Astrocyte (in vitro differentiated cells and primary cell): ENCODE measurements at regions not wholly inside any gene's neighbourhood (a gene's known extent, or its start where the extent isn't known, plus 50 kb on each side); places are given as distances from the start of the nearest gene placed in this dataset.

ENCODE experiments used
- DNase-seq: peaks from one replicate; pipeline ENCODE4 v3.0.0-alpha.2; 2010; ENCODE audit warnings: low read depth
- FAIRE-seq: peaks from 2 replicates; lab custom pipeline; 2011; peaks lifted over from hg19 to GRCh38; lab: Jason Lieb, UNC
- H2AFZ ChIP-seq: 2 replicates; pipeline ENCODE4 v1.6.0; 2012; ENCODE audit warnings: low read depth, low read length, inconsistent platforms
- H3K27ac ChIP-seq: 2 replicates; pipeline ENCODE4 v1.5.1; 2011; ENCODE audit warnings: low read depth, low read length, inconsistent platforms
- H3K27me3 ChIP-seq: 2 replicates; pipeline ENCODE4 v1.6.0; 2011; ENCODE audit warnings: low read length, inconsistent platforms; ENCODE audit not compliant: insufficient read depth
- H3K36me3 ChIP-seq: 2 replicates; pipeline ENCODE4 v1.5.1; 2011; ENCODE audit warnings: low read length, inconsistent platforms; ENCODE audit not compliant: insufficient read depth
- H3K4me1 ChIP-seq: 2 replicates; pipeline ENCODE4 v1.5.1; 2011; ENCODE audit warnings: low read length, inconsistent platforms; ENCODE audit not compliant: insufficient read depth
- H3K4me2 ChIP-seq: 2 replicates; pipeline ENCODE4 v1.6.0; 2012; ENCODE audit warnings: low read length, inconsistent platforms
- H3K4me3 ChIP-seq: 2 replicates; pipeline ENCODE4 v1.5.1; 2011; ENCODE audit warnings: low read depth, mild to moderate bottlenecking, low read length, inconsistent platforms; ENCODE audit not compliant: insufficient read depth
- H3K79me2 ChIP-seq: 2 replicates; pipeline ENCODE4 v1.6.0; 2012; ENCODE audit warnings: mild to moderate bottlenecking, low read length, inconsistent platforms; ENCODE audit not compliant: insufficient read depth
- H3K9ac ChIP-seq: 2 replicates; pipeline ENCODE4 v1.6.0; 2012; ENCODE audit warnings: mild to moderate bottlenecking, low read length, inconsistent platforms
- H3K9me3 ChIP-seq: 2 replicates; pipeline ENCODE4 v1.5.1; 2012; ENCODE audit warnings: low read depth, mild to moderate bottlenecking, low read length, inconsistent platforms; ENCODE audit not compliant: insufficient read depth
- H4K20me1 ChIP-seq: 2 replicates; pipeline ENCODE4 v1.6.0; 2012; ENCODE audit warnings: low read length, inconsistent platforms; ENCODE audit not compliant: insufficient read depth
- H3K27ac Mint-ChIP-seq: one replicate; pipeline ENCODE4 v1.8.0; 2021; ENCODE audit warnings: mild to moderate bottlenecking, mixed read lengths; ENCODE audit not compliant: unreplicated experiment
- H3K27me3 Mint-ChIP-seq: one replicate; pipeline ENCODE4 v1.8.0; 2021; ENCODE audit warnings: low read depth, mixed read lengths; ENCODE audit not compliant: unreplicated experiment
- H3K36me3 Mint-ChIP-seq: one replicate; pipeline ENCODE4 v1.8.0; 2021; ENCODE audit warnings: low read depth, mixed read lengths; ENCODE audit not compliant: unreplicated experiment
- H3K4me1 Mint-ChIP-seq: one replicate; pipeline ENCODE4 v1.8.0; 2021; ENCODE audit warnings: low read depth, mixed read lengths; ENCODE audit not compliant: unreplicated experiment
- H3K4me3 Mint-ChIP-seq: one replicate; pipeline ENCODE4 v1.8.0; 2021; ENCODE audit warnings: mild to moderate bottlenecking, moderate library complexity, mixed read lengths; ENCODE audit not compliant: unreplicated experiment
- H3K9me3 Mint-ChIP-seq: one replicate; pipeline ENCODE4 v1.8.0; 2021; ENCODE audit warnings: mild to moderate bottlenecking, mixed read lengths; ENCODE audit not compliant: unreplicated experiment
- EZH2 ChIP-seq: IDR thresholded peaks from 2 replicates; pipeline ENCODE4 v1.6.1; 2012; ENCODE audit warnings: mild to moderate bottlenecking, low read length, inconsistent platforms; ENCODE audit not compliant: insufficient read depth
- TF ChIP-seq, protein P1 (sequence below): IDR thresholded peaks from 2 replicates; pipeline ENCODE4 v1.5.1; 2011; ENCODE audit warnings: low read depth, mild to moderate bottlenecking, inconsistent platforms, low read length, moderate library complexity; ENCODE audit not compliant: insufficient read depth

DNA sequence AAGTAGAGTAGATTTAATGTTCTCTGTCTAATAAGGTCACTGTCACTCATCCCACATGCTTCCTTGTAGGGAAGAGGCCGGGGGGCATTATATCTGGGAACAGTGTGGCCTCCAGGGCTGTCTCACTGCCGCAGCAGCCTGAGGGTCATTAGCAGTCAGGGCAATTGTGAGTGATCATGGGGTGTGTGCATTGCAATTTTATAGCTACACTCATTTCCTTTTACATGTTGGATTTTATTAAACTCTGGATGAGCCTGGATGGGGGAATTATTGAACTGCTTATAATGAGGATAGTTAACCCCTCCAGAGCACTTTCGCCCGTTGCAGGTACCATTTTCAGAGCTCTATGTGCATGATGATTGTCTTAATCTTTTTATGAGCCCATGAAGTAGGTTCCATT is 60.9 kb upstream of the DISP3 start:
- no peaks in the 10 kb centered on the region for H3K79me2 ChIP-seq
- no peak overlapping the region for H3K27ac ChIP-seq
- no peaks in the 10 kb centered on the region for H3K4me1 ChIP-seq
- H3K36me3 ChIP-seq: no peaks in the 10 kb centered on the region
- no peak overlapping the region for H3K9ac ChIP-seq
- Mint-ChIP-seq H3K4me1 (no peaks in the 10 kb centered on the region), H3K9me3 (peaks cover 6% of the 10 kb centered on the region), H3K27me3 (peaks cover 60% of the 10 kb centered on the region), H3K27ac (no peak overlapping the region), H3K36me3 (no peaks in the 10 kb centered on the region), H3K4me3 (no peak overlapping the region)
- no peak for TF ChIP-seq EZH2
- TF ChIP-seq, protein P1, sequence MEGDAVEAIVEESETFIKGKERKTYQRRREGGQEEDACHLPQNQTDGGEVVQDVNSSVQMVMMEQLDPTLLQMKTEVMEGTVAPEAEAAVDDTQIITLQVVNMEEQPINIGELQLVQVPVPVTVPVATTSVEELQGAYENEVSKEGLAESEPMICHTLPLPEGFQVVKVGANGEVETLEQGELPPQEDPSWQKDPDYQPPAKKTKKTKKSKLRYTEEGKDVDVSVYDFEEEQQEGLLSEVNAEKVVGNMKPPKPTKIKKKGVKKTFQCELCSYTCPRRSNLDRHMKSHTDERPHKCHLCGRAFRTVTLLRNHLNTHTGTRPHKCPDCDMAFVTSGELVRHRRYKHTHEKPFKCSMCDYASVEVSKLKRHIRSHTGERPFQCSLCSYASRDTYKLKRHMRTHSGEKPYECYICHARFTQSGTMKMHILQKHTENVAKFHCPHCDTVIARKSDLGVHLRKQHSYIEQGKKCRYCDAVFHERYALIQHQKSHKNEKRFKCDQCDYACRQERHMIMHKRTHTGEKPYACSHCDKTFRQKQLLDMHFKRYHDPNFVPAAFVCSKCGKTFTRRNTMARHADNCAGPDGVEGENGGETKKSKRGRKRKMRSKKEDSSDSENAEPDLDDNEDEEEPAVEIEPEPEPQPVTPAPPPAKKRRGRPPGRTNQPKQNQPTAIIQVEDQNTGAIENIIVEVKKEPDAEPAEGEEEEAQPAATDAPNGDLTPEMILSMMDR: no peak
- no peak for DNase-seq
- peaks cover 14% of the 10 kb centered on the region for H3K27me3 ChIP-seq
- no peak overlapping the region for H3K4me2 ChIP-seq
- H3K9me3 ChIP-seq: no peaks in the 10 kb centered on the region
- no peak overlapping the region for H3K4me3 ChIP-seq
- H4K20me1 ChIP-seq: no peaks in the 10 kb centered on the region
- H2AFZ ChIP-seq: no peak overlapping the region
- FAIRE-seq: no peak

DNA sequence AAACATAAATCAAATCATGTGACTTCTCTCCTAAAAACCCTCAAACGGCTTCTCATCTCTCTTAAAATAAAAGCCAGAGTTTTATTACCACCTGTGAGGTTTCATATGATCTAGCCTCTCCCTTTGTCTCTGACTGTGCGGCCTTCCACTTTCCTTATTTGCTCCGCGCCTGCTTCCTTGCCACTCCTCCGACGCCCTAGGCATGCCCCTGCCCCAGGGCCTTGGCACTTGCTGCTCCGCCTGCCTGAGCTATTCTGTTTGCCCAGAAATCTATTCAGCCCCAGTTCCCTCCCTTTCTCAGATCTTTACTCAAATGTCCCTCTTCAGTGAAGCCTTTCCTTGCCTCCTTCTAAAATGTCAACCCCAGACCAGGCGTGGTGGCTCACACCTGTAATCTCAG is 57.5 kb upstream of the DISP3 start:
- no peaks in the 10 kb centered on the region for H3K36me3 ChIP-seq
- no peaks in the 10 kb centered on the region for H3K4me1 ChIP-seq
- H3K9ac ChIP-seq: no peak overlapping the region
- Mint-ChIP-seq H3K36me3 (no peaks in the 10 kb centered on the region), H3K27me3 (peaks cover 49% of the 10 kb centered on the region), H3K27ac (no peak overlapping the region), H3K4me3 (no peak overlapping the region), H3K4me1 (no peaks in the 10 kb centered on the region), H3K9me3 (peaks cover 5% of the 10 kb centered on the region)
- no peak for FAIRE-seq
- no peaks in the 10 kb centered on the region for H3K27me3 ChIP-seq
- H3K4me2 ChIP-seq: no peak overlapping the region
- TF ChIP-seq, protein P1: no peak
- TF ChIP-seq EZH2: no peak
- no peak overlapping the region for H3K27ac ChIP-seq
- H4K20me1 ChIP-seq: no peaks in the 10 kb centered on the region
- H3K9me3 ChIP-seq: no peaks in the 10 kb centered on the region
- no peak for DNase-seq
- no peak overlapping the region for H3K4me3 ChIP-seq
- no peak overlapping the region for H2AFZ ChIP-seq
- H3K79me2 ChIP-seq: no peaks in the 10 kb centered on the region

DNA sequence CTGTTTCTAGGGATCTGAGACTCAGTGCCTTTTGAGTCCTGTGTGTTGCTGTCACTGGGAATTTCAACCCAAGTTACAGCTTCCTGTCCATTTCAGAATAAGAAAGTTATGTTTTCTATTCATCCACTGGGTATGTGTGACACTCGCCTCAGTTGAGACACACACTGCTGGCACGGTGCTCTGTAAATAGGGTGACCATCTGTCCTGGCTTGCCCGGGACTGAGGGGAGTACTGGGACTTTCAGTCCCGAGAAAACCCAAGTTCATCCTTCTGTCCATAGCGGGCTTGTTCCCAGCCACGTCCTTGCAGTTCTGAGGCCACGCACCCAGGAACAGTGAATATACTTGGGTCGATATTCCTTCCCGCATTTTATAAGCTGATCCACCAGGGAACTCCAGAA is 56.3 kb upstream of the DISP3 start:
- H3K4me3 ChIP-seq: no peak overlapping the region
- H3K27ac ChIP-seq: no peak overlapping the region
- Mint-ChIP-seq H3K27ac (no peak overlapping the region), H3K27me3 (peaks cover 44% of the 10 kb centered on the region), H3K36me3 (no peaks in the 10 kb centered on the region), H3K4me1 (no peaks in the 10 kb centered on the region), H3K4me3 (no peak overlapping the region), H3K9me3 (peaks cover 5% of the 10 kb centered on the region)
- no peak overlapping the region for H3K4me2 ChIP-seq
- H3K36me3 ChIP-seq: no peaks in the 10 kb centered on the region
- no peak overlapping the region for H3K9ac ChIP-seq
- H3K4me1 ChIP-seq: no peaks in the 10 kb centered on the region
- no peaks in the 10 kb centered on the region for H3K27me3 ChIP-seq
- H4K20me1 ChIP-seq: no peaks in the 10 kb centered on the region
- no peak for FAIRE-seq
- TF ChIP-seq, protein P1: no peak
- no peak for TF ChIP-seq EZH2
- H3K79me2 ChIP-seq: no peaks in the 10 kb centered on the region
- no peaks in the 10 kb centered on the region for H3K9me3 ChIP-seq
- H2AFZ ChIP-seq: no peak overlapping the region
- DNase-seq: no peak
